ENCODE measurements at regions not wholly inside any gene's neighbourhood (a gene's known extent, or its start where the extent isn't known, plus 50 kb on each side); places are given as distances from the start of the nearest gene placed in this dataset. TPM values are rescaled to one million over a fixed set of nuclear protein-coding genes. Genes with fewer than 3 reads are reported as not detected.

DNA sequence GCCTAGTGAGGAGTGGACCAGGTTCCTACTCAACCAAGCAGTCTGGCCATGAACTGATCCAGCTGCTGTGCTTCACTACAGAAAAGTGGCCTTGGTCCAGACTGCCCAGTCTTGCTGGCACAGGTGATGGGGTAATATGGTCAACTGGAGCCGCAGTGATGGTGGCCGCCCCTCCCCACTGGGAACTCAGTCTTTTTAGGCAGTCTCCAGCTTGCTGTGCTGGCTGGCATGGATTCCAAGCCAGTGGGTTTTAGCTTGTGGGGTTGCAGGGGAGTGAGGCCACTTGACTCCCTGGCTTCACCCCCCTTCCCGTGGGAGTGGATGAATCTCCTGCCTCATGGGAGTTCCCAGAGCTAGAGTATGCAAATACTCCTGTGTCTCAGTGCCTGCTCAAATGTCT, 52.7 kb upstream of the CDK6 start:
- WGBS (ENCODE audit: insufficient coverage) = 100% methylated on average over 2 of the region's 3 CpGs
- H4K20me1 ChIP-seq (ENCODE audit: insufficient read depth, low read length) = no peaks in the 10 kb centered on the region
- no peaks in the 10 kb centered on the region for H3K27me3 ChIP-seq (ENCODE audit: control insufficient read depth in 2 of 2, insufficient read depth in 2 of 2, low read length in 2 of 2)
- H3K27ac Mint-ChIP-seq = no peak overlapping the region
- no peaks in the 10 kb centered on the region for H3K4me1 ChIP-seq (ENCODE audit: control insufficient read depth in 1 of 2, insufficient read depth in 2 of 2, low read length in 2 of 2)
- H3K36me3 ChIP-seq (replicated peaks in 1 of 2; ENCODE audit: control insufficient read depth in 1 of 2, insufficient read depth in 2 of 2, low read length in 2 of 2) = no peaks in the 10 kb centered on the region
- H3K4me3 ChIP-seq (replicated peaks in 1 of 3; ENCODE audit: low read depth in 2 of 3, low read length in 3 of 3) = no peak overlapping the region
- H3K79me2 ChIP-seq (ENCODE audit: insufficient read depth, low read length) = no peaks in the 10 kb centered on the region
- H3K4me2 ChIP-seq (replicated peaks; ENCODE audit: extremely low read depth, low read length, poor library complexity, severe bottlenecking) = no peak overlapping the region
- no peak overlapping the region for H3K27ac ChIP-seq (ENCODE audit: low read depth in 1 of 2, low read length in 2 of 2)
- H3K27me3 Mint-ChIP-seq (ENCODE audit: low read depth in 3 of 3) = no peaks in the 10 kb centered on the region
- no peaks in the 10 kb centered on the region for H3K4me1 Mint-ChIP-seq
- intact Hi-C loops (cut with micrococcal nuclease) = no loop called here
- no peak overlapping the region for H2AFZ ChIP-seq (ENCODE audit: insufficient read depth, low read depth, low read length, poor library complexity, severe bottlenecking)
- no peak for DNase-seq
- TF ChIP-seq, protein P1, sequence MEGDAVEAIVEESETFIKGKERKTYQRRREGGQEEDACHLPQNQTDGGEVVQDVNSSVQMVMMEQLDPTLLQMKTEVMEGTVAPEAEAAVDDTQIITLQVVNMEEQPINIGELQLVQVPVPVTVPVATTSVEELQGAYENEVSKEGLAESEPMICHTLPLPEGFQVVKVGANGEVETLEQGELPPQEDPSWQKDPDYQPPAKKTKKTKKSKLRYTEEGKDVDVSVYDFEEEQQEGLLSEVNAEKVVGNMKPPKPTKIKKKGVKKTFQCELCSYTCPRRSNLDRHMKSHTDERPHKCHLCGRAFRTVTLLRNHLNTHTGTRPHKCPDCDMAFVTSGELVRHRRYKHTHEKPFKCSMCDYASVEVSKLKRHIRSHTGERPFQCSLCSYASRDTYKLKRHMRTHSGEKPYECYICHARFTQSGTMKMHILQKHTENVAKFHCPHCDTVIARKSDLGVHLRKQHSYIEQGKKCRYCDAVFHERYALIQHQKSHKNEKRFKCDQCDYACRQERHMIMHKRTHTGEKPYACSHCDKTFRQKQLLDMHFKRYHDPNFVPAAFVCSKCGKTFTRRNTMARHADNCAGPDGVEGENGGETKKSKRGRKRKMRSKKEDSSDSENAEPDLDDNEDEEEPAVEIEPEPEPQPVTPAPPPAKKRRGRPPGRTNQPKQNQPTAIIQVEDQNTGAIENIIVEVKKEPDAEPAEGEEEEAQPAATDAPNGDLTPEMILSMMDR (IDR thresholded peaks at IDR 0.05) = no peak
- peaks cover 13% of the 10 kb centered on the region in 2 donors for H3K9me3 ChIP-seq (replicated peaks in 1 of 2; ENCODE audit: control insufficient read depth in 1 of 2, insufficient read depth in 1 of 2, low read length in 2 of 2)
- H3K36me3 Mint-ChIP-seq = no peaks in the 10 kb centered on the region
- H3K9ac ChIP-seq (ENCODE audit: insufficient read depth, low read length, poor library complexity, severe bottlenecking) = no peak overlapping the region
- peaks cover 7 to 29% (median 15%) of the 10 kb centered on the region in 7 donors for H3K9me3 Mint-ChIP-seq
- H3K4me3 Mint-ChIP-seq = no peak overlapping the region

Small RNA genes lying in the stretch of these regions (small RNA-seq; reads per million reads assigned to genes)
- not detected for gene RN7SL7P (ENCODE audit: insufficient read length, low read depth)

Data from CD14-positive monocyte (primary cell).